HG03442 (cell line): ENCODE measurements at regions not wholly inside any gene's neighbourhood (a gene's known extent, or its start where the extent isn't known, plus 50 kb on each side); places are given as distances from the start of the nearest gene placed in this dataset.
"Not testable (repeated sequence)": the region's sequence is repeated elsewhere in the genome, so short reads cannot be mapped to it uniquely, and the experiment has no call there.

ENCODE experiments used
- ATAC-seq: cut with Tn5 transposase; IDR thresholded peaks from one replicate; pipeline ENCODE4 v1.9.1; 2021; ENCODE audit warnings: mild to moderate bottlenecking, moderate library complexity; ENCODE audit not compliant: unreplicated experiment

GRCh38 chr4:14338585-14339265 is 663.6 kb upstream of the CPEB2 start:
- no peak for ATAC-seq

DNA sequence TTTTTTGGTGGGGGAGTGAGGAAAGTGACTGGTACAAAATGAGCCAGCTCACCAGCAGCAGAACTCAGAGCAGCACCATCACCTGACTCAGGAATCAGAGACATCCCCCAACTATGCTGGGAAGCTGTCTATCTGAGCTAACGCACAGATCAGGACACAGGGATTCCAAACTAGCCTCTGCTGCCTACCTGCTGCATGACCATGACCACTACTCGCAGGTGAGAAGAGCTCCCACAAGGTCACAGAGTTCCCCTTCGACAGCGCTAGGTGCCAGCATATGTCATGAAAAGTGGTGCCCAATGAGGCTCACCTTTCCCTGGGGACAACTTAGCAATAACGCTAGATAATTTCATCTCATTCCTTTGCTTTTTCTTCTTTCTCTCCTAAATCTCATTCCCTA is 662.6 kb upstream of the CPEB2 start:
- ATAC-seq: no peak

- no peak for ATAC-seq
These were observed 662.0 kb upstream of the CPEB2 start for GRCh38 chr4:14340321-14340720.

GRCh38 chr4:14343961-14344360 is 658.3 kb upstream of the CPEB2 start:
- no peak for ATAC-seq

DNA sequence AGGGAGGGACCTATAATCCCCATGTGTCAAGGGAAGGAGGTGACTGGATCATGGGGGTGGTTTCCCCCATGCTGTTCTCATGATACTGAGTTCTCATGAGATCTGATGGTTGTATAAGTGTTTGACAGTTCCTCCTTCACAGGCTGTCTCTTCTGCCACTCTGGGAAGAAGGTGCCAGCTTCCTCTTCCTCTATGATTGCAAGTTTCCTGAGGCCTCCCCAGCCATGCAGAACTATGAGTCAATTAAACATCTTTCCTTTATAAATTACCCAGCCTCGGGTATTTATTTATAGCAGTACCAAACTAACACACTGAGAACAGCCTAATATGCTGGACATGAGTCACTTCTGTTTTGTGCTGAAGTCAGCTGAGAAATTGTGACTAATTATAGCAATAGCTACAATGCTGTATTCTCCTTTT is 656.9 kb upstream of the CPEB2 start:
- peak; percentile 58 for ATAC-seq

DNA sequence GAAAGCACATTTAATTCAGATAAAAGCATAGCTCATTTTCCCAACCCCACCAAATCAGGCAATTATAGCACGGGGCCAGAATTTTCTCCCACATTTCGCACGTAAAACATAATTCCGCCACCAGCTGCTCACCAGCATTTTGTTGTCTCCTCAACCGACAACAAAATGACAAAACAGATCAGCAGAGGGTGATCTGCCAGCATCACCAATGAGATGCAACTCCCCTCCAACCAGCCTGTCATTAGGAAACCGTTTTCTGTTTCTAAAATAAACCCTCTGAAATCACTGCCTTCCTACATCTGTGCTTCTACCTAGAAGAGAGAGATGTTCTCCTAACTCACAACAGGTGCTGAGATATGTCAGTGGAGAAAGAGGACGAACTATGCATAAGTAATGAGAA is 654.8 kb upstream of the CPEB2 start:
- no peak for ATAC-seq

- no peak for ATAC-seq
These were observed 653.8 kb upstream of the CPEB2 start for GRCh38 chr4:14348506-14348905.

- ATAC-seq: not testable (repeated sequence)
These were observed 643.6 kb upstream of the CPEB2 start for GRCh38 chr4:14358544-14359160.

- ATAC-seq: no peak
These were observed 642.3 kb upstream of the CPEB2 start for GRCh38 chr4:14359991-14360390.

DNA sequence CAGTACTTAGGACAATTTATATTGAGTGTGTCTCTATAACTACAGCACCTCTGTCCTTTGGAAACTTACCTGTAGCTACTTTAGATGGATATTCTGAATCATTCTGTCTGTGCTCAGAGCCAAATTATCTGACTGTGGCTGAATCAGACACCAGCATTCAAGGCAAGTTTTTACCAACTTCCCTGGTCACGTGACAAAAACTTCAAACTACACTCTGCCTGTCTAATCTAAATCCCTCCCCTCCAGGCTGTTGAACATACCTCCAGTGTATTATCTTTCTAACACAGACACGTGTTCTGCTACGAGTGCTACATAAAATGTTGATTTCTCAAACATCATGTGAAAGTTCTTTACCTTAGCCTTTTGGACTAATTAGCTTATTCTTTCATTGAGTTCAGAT is 641.2 kb upstream of the CPEB2 start:
- ATAC-seq: no peak

DNA sequence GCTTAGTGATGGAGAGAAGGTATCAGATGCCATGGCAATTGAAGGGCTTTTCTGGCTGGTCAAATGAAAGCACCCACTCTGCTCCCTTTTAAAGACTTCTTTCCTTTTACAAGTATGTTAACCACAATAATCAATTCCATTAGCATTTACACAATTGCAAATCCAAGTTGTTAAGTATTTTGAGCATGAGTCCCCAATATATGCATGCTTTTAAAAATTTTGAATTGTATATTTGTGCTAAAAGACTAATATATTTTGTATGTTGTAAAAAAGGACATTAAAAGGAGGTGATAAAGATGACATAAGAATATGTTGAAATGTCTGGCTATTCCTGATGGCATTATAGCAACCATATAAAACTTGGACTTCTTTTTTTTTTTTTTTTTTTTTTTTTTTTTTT is 639.9 kb upstream of the CPEB2 start:
- no peak for ATAC-seq

DNA sequence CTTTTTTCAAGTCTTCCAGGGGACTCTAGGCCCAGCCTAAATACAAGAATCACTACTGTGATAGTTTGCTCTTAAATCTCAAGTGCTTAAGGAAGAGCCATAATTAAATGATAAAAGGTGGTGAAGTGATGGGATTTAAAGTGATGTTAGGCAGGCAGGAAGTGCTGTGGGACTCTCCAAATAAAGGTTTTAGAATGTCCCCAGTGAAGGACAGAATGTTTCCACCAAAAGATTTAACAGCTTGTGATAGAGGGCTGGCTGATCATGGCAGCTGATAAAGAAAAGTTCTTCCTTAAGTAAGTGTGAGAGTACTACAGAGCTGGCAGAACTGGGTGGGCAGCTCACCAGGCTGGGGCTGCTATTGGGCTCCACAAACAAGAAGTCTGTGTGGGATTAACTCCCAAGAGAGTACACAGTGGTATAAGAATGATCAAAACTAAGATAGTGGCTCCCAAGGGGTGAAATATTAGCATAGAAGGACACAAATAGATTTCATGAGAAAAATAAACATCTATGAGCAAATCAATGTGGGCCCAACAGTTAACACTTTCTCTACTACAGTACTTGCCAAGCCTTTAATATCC is 637.2 kb upstream of the CPEB2 start:
- no peak for ATAC-seq

DNA sequence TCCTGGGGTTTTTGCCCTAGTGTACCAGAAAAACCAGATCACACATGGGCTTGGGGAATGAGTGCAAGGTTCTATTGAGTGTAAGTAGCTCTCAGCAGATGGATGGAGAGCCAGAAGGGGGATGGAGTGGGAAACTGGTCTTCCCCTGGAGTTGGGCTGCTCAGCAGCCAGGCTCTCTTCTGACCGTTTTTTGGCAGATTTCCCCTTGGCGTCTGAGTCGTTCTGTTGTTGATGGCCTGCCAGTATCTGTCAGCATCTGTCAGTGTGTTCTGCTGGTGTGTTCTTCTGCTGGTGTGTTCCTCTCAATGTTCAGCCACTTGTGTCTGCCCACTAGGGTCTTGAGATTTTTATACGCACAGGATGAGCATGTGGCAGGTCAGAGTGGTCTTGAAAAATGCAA is 633.9 kb upstream of the CPEB2 start:
- no peak for ATAC-seq

GRCh38 chr4:14371131-14371530 is 631.1 kb upstream of the CPEB2 start:
- ATAC-seq: no peak

DNA sequence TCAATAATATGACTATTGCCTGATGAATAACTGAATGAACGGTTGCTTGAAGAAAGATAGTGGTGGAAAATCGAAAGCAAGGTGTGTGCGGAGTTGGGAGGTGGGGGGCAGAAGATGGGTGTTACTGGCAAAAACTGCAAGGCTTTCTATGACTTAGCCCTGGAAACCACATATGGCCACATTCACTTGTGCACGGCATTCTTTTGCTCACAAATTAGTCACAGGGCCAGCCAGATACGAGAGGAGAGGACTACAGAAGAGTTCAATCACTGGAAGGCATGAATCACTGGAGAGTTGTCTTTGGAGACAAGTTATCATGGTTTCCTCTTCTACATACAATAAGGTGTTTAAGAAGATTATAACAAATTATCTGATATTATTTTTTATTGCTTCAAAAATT is 626.5 kb upstream of the CPEB2 start:
- ATAC-seq: no peak

DNA sequence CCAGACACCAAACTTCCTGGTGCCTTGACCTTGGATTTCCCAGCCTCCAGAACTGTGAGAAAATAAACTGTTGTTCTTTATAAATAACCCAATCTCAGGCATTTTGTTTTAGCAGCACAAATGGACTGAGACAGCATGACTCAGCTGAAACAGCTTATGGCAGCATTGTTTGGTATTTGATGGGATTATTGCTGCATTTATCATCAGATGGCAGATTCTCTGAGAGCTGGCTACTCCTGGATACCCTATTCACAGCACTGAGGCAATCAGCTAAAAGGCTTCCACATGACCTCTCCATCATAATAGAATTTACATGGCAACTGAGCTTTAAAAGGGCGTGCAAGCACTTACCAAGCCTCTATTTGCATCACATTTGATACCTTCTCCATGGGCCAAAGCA is 623.1 kb upstream of the CPEB2 start:
- ATAC-seq: no peak

DNA sequence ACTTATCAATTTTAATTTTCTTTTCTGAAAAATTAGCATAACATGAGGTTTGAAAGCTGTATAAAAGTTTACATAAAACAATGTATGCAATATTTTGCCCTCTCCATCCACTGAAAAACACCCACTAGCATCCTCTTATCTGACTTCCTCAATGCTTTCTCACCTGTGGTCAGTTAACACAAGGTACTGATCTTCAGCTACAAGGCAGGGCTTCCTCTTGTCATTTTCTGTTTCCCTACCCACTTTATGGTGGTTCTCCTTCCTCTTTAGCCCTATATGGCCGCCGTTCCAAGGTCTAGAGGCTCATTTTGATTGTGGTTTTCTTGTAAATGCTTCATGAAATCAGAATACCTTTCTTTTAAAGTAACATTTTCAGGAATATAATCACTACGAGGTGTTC is 618.6 kb upstream of the CPEB2 start:
- ATAC-seq: peak; percentile 49

GRCh38 chr4:14384824-14385223 is 617.5 kb upstream of the CPEB2 start:
- no peak for ATAC-seq

DNA sequence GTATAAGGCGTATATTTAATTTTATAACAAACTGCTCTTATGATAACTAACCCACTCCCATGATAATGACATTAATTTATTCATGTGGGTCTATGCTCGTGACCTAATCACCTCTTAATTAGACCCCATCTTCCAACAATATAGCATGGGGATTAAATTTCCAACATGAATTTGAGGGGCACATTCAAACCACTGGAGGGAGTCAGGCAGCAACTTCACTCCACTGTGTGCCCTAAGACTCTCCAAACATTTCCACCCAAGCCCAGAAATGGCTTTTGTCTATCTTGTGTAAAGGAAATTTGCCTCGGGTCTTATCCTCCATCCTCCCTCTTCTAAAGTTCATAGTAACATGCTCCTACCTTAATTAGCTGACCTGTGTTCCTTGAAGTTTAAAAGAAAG is 616.1 kb upstream of the CPEB2 start:
- ATAC-seq: no peak

DNA sequence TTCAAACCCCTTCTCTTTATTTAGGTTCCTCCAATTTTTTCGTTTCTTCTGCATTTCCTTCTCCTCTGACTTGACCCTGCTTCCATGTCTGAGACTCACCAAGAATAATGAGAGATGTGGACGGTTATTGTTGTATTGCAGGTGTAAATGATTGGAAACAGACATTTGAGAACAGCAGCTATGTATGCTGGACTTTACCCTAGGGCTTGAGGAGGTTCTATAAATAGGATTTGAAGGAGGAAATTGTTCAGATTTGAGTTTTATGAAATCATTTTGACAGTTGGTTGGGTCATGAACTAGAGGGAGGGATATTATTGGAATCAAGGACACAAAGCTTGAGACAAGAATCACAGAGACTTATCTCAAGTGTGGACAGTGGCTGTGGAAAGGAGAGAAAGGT is 614.6 kb upstream of the CPEB2 start:
- ATAC-seq: no peak

GRCh38 chr4:14392378-14392777 is 609.9 kb upstream of the CPEB2 start:
- ATAC-seq: no peak

- ATAC-seq: no peak
These were observed 606.1 kb upstream of the CPEB2 start for GRCh38 chr4:14396183-14396582.

GRCh38 chr4:14399848-14400247 is 602.4 kb upstream of the CPEB2 start:
- ATAC-seq: no peak
